Stimulated activated CD4-positive, alpha-beta T cell treated with anti-CD3 and anti-CD28 coated beads, Interleukin-2, amount 100 ng/mL, for 48 hours (primary cell): ENCODE measurements at regions not wholly inside any gene's neighbourhood (a gene's known extent, or its start where the extent isn't known, plus 50 kb on each side); places are given as distances from the start of the nearest gene placed in this dataset.
"Not testable (repeated sequence)": the region's sequence is repeated elsewhere in the genome, so short reads cannot be mapped to it uniquely, and the experiment has no call there.

Source experiments
- DNase-seq, 2 donors: peaks; one replicate each; pipeline ENCODE4 v3.0.0-alpha.2; 2020

DNA sequence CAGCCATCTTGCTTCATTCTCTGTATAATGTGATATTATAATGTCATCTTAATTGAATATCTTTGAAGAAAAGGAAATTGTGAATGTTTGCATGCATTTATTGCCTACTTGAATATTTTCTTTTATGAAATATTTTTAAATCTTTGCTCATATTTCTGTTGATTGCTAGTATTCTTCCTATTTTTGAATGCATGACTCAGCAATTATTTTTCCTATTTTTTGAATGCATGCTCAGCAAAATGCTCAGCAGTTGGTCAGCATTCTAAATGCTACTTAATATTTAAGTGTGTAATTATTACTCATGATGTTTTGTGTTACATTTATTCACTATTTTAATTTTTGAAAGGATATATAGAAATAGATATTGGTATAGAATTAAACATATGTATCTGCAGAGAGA, 378.3 kb downstream of the CCER1 start:
- DNase-seq = no peak

- no peak for DNase-seq
Measured at GRCh38 chr12:90575995-90576394, 379.0 kb downstream of the CCER1 start.

GRCh38 chr12:90574676-90575075, 380.3 kb downstream of the CCER1 start:
- no peak for DNase-seq

GRCh38 chr12:90572778-90573177, 382.2 kb downstream of the CCER1 start:
- DNase-seq = no peak

GRCh38 chr12:90569685-90570084, 385.3 kb downstream of the CCER1 start:
- no peak for DNase-seq

DNA sequence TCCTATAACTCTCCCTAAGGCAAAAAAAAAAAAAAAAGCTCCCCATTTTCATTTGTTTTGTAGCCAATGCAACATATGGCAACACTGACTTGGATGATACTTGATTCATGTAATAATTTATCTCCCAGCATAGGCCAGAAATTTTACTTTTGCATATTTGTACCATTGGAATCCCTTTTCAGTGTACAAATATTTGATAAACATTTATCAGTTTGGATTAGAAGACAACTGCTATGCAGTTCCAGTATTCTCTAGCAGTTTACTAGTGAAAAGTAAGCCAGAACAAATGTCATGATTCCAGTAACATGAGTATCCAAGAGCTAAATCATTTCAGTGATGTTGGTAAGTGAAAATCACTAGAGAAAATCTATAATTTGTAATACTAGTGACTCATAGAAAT, 392.3 kb downstream of the CCER1 start:
- no peak for DNase-seq

DNA sequence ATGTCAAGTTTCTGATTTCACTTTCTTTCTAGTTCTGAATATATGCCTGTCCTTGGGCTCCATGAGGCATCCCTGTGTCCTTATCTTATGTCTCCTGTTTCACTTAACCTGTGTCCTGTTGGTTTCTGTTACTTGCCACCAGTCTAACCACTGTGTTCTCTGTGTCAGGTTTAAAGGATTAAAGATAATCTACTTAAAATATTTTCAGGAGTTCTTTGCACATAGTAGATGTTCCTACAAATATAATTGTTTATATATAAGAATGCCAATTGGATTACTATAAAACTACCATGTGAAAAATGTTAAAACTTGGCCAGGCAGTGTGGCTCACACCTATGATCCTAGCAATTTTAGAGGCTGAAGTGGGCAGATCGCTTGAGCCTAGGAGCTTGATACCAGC, 406.4 kb downstream of the CCER1 start:
- DNase-seq = no peak

- no peak for DNase-seq
Measured at GRCh38 chr12:90546511-90546910, 408.5 kb downstream of the CCER1 start.

DNA sequence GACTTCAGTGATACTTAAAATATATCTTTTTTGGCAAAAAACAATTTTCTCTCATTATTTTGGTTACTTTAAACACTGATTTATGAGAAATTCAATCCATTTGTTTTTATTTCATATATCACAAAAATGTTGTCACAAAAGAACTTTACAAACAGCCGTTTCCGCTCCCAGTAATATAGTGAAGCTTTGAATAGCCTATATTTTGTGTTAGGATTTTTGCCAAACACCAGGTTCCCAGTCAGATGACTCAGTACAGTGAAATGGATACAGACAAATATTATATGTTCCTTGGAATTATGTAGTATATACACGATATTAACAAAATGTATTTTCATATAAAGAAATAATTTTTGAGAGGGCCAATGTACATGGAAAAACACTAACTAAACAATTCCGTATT, 411.1 kb downstream of the CCER1 start:
- no peak for DNase-seq

- DNase-seq = no peak
Measured at GRCh38 chr12:90543374-90543773, 411.6 kb downstream of the CCER1 start.

GRCh38 chr12:90542852-90543251, 412.1 kb downstream of the CCER1 start:
- not testable (repeated sequence) for DNase-seq

- not testable (repeated sequence) for DNase-seq
Measured at GRCh38 chr12:90533828-90534227, 421.1 kb downstream of the CCER1 start.

GRCh38 chr12:90520002-90520734, 434.8 kb downstream of the CCER1 start:
- no peak for DNase-seq

GRCh38 chr12:90519285-90519684, 435.7 kb downstream of the CCER1 start:
- no peak for DNase-seq

DNA sequence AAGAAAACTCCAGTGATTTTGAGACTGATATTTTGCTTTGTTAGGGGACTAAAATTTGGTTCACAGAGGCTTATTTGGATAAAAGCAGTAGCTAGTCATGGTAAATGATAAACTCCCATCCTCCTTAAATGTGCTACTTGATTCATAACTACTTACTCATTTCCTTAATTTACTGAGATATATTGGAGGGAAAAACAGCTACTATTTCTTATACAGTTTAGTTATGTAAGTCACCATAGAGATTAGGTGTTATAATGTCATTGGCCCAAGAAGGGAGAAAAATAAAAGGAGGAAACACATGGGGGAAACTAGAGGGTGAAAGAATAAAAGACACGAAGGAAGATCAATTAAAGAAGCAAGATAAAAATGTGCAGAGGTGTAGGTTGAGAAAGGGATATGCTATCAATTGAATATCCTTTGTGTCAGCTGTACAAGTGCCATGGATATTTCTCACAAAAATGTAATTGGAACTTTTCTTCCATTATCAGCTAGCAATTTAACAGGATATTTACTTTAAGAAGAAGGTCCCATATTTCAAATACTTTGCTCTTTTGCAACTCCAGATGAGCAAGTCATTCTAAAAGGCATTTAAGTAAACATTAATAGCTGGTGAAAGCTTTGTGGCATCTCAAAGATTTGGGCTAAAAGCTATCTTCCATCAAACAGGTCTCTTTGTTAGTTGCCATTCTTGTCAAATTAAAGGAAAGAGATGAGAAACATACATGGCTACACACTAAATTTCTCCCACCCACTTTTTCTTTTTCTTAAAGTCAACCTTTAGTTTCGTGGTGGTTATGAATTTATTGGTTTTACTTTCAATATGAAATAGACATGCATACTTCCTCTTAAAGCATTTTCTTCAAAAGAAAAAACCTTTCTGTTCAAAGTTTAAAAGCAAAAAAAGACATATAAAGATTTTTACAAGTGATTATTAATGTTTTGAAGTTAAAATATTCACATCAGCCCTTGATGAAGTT, 439.5 kb downstream of the CCER1 start:
- no peak for DNase-seq

DNA sequence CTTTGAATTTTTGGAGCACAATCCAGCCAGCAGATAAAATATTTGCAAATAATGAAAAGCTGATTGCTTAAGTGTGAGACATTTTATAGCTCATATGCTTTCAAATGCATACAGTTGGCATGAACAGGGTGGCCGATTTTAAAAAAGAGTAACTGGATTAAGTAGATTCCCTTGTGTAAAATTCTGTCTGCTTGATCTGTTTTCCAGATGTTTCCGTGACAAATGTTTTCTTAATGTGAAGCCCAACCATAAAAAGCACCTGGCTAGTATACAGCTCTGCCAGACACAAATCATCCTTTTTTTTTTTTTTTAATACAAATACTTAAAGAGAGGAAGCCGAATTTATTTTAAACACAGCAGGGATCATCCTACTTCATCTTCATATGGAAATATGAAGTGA, 440.7 kb downstream of the CCER1 start:
- DNase-seq = no peak

DNA sequence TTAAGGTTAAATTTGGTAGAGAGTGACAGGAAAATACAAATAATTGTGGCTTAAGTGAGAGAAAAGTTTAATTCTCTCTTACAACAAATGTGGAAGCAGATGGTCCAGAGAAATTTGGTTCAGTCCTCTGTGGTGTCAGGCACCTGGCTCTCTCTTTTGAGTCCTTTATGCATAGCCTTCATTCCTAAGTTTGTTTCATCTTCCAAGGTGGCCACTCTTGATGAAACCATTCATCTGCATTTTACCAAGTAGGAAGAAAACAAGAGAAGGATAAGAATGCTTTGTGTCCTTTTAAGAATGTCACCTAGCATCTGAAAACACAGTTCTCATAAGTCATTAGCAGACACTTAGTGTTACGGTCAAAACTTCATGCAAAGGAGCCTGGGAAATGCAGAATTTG, 442.5 kb downstream of the CCER1 start:
- DNase-seq = no peak

- DNase-seq = no peak
Measured at GRCh38 chr12:90510948-90511347, 444.0 kb downstream of the CCER1 start.

GRCh38 chr12:90504806-90505205, 450.2 kb downstream of the CCER1 start:
- no peak for DNase-seq

- DNase-seq = no peak
Measured at GRCh38 chr12:90502070-90502469, 452.9 kb downstream of the CCER1 start.

- no peak for DNase-seq
Measured at GRCh38 chr12:90501412-90501811, 453.6 kb downstream of the CCER1 start.

GRCh38 chr12:90499795-90500194, 455.2 kb downstream of the CCER1 start:
- DNase-seq = no peak

- DNase-seq = no peak
Measured at GRCh38 chr12:90497923-90498545, 456.9 kb downstream of the CCER1 start.

DNA sequence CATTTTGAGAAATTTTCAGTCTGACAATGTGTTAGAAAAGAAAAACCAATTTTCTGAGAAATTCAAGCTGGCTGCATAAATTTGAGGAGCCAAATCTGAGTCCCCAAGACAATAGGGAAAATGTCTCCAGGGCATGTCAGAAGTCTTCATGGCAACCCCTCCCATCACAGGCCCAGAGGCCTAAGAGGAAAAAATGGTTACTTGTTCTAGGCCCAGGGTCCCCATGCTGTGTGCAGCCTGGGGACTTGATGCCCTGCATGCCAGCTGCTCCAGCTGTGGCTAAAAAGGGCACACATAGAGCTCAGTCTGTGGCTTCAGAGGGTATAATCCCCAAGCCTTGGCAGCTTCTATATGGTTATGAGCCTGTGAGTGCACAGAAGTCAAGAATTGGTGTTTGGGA, 464.6 kb downstream of the CCER1 start:
- DNase-seq = no peak
